PC-9 (cell line): ENCODE measurements at regions not wholly inside any gene's neighbourhood (a gene's known extent, or its start where the extent isn't known, plus 50 kb on each side); places are given as distances from the start of the nearest gene placed in this dataset.
"Not testable (repeated sequence)": the region's sequence is repeated elsewhere in the genome, so short reads cannot be mapped to it uniquely, and the experiment has no call there.

ENCODE experiments used
- BruUV-seq: library from RNA; stranded (reverse); fragments of 400-500 nt; replicated peaks from 2 replicates; lab custom pipeline; 2021; lab: Mats Ljungman, UMichigan
- CTCF ChIA-PET: fragments of 300-600 bp; sonication (Branson Sonifier 250); formaldehyde crosslinking; loops from one replicate; lab custom pipeline; 2022; ENCODE audit warnings: antibody characterized with exemption; lab: Charles Lee
- POLR2A ChIA-PET: fragments of 300-600 bp; sonication (Branson Sonifier 250); formaldehyde crosslinking; loops from one replicate; lab custom pipeline; 2022; ENCODE audit warnings: antibody characterized with exemption; ENCODE audit not compliant: unreplicated experiment; lab: Charles Lee
- DNase-seq, 2 experiments: peaks; one replicate each; pipeline versions ENCODE4 v3.0.0 to v3.0.0-alpha.2; 2015 to 2022; ENCODE audit warnings: mixed read lengths in 1 of 2
- H2AFZ ChIP-seq: fragments of 200-600 bp; sonication (generic); 2 replicates; pipeline ENCODE4 v1.8.1; 2017; ENCODE audit warnings: antibody characterized with exemption
- H3F3A ChIP-seq: fragments of 200-600 bp; sonication (generic); 2 replicates; pipeline ENCODE4 v1.8.1; 2017; ENCODE audit warnings: antibody characterized with exemption, mild to moderate bottlenecking, low read depth; ENCODE audit not compliant: insufficient read depth
- H3K27ac ChIP-seq: fragments of 200-600 bp; sonication (generic); 2 replicates; pipeline ENCODE4 v1.6.1; 2016; ENCODE audit warnings: mixed run types
- H3K27me3 ChIP-seq: fragments of 200-600 bp; sonication (generic); 2 replicates; pipeline ENCODE4 v1.6.1; 2016; ENCODE audit warnings: low read depth, mixed run types; ENCODE audit not compliant: insufficient read depth
- H3K36me3 ChIP-seq: fragments of 200-600 bp; sonication (generic); 2 replicates; pipeline ENCODE4 v1.6.1; 2016; ENCODE audit warnings: low read depth, mixed run types
- H3K4me1 ChIP-seq: fragments of 200-600 bp; sonication (generic); replicated peaks from 2 replicates; pipeline ENCODE4 v1.6.1; 2016; ENCODE audit warnings: mixed run types; ENCODE audit not compliant: insufficient read depth
- H3K4me2 ChIP-seq: fragments of 200-600 bp; sonication (generic); 2 replicates; pipeline ENCODE4 v1.6.1; 2017; ENCODE audit warnings: mixed run types
- H3K4me3 ChIP-seq: fragments of 200-600 bp; sonication (generic); 2 replicates; pipeline ENCODE4 v1.6.1; 2016; ENCODE audit warnings: mixed run types
- H3K79me2 ChIP-seq: fragments of 200-600 bp; sonication (generic); 2 replicates; pipeline ENCODE4 v1.6.1; 2017; ENCODE audit warnings: low read depth, mixed run types
- H3K9me2 ChIP-seq: fragments of 200-600 bp; sonication (generic); 2 replicates; pipeline ENCODE4 v1.8.1; 2017; ENCODE audit warnings: mild to moderate bottlenecking; ENCODE audit not compliant: insufficient read depth
- H3K9me3 ChIP-seq: fragments of 200-600 bp; sonication (generic); 2 replicates; pipeline ENCODE4 v1.8.1; 2016; ENCODE audit warnings: low read depth; ENCODE audit not compliant: insufficient read depth
- H4K20me1 ChIP-seq: fragments of 200-600 bp; sonication (generic); 2 replicates; pipeline ENCODE4 v1.8.1; 2017; ENCODE audit not compliant: insufficient read depth
- EZH2 ChIP-seq: fragments of 200-600 bp; sonication (generic); IDR thresholded peaks from 2 replicates; pipeline ENCODE4 v1.8.0; 2017; ENCODE audit warnings: antibody characterized with exemption, low read depth
- intact Hi-C: fragments of 100-400 bp; cut with micrococcal nuclease; formaldehyde crosslinking; loops from one replicate; pipeline ENCODE4 v1.10.0; 2022; ENCODE audit not compliant: unreplicated experiment
- TF ChIP-seq, protein P1 (sequence below): fragments of 200-600 bp; sonication (generic); conservative IDR thresholded peaks from 2 replicates; pipeline ENCODE4 v1.6.1; 2017; ENCODE audit warnings: mixed run types, antibody characterized with exemption, mild to moderate bottlenecking, moderate library complexity

DNA sequence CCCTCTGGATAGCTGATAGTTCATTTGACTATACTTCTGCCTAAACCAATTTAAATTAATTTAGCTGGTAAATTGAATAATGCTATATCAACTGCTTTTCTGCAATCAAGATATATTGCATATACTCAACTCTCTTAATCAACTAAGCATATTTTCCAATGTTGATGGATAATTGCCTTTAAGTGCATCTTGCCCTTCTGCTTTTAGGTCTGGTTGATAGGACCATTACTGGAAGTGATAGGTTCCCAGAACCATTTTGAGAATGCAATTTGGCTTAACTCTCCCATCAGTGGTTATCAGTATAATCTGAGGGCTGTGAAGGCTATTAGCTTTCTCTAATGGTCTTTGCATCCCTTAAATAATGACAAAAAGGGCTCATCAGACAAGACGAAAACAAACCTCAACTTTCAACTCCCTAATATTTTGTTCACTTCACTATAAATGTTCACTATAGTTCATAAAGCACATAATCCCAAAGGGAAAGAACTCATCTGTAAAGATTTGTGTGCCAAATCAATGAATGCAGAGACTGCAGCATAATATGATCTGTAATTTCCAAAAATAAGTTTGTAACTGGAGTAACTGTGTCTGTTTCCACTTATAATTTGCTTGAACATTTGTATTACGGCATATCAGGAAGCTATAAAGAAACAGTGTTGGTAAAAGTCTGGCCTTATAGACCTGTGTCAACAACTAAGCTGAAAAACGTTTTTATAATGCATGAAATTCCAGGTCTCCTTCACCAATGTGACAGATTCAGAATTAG lies 273.6 kb downstream of the FBXO8 start:
- Histone ChIP-seq H3K27ac (no peak overlapping the region), H3K36me3 (no peaks in the 10 kb centered on the region), H3K79me2 (no peaks in the 10 kb centered on the region), H4K20me1 (no peaks in the 10 kb centered on the region), H3K9me2 (no peaks in the 10 kb centered on the region), H3K9me3 (no peaks in the 10 kb centered on the region), H3K4me1 (no peaks in the 10 kb centered on the region), H3F3A (no peaks in the 10 kb centered on the region), H3K4me3 (no peak overlapping the region), H3K27me3 (no peaks in the 10 kb centered on the region), H3K4me2 (no peak overlapping the region), H2AFZ (no peak overlapping the region)
- no peak for DNase-seq
- BruUV-seq = no TSS peak
- ChIA-PET CTCF (no interaction called here), POLR2A (no interaction called here)
- intact Hi-C loops = no loop called here
- TF ChIP-seq EZH2 = no peak
- TF ChIP-seq, protein P1, sequence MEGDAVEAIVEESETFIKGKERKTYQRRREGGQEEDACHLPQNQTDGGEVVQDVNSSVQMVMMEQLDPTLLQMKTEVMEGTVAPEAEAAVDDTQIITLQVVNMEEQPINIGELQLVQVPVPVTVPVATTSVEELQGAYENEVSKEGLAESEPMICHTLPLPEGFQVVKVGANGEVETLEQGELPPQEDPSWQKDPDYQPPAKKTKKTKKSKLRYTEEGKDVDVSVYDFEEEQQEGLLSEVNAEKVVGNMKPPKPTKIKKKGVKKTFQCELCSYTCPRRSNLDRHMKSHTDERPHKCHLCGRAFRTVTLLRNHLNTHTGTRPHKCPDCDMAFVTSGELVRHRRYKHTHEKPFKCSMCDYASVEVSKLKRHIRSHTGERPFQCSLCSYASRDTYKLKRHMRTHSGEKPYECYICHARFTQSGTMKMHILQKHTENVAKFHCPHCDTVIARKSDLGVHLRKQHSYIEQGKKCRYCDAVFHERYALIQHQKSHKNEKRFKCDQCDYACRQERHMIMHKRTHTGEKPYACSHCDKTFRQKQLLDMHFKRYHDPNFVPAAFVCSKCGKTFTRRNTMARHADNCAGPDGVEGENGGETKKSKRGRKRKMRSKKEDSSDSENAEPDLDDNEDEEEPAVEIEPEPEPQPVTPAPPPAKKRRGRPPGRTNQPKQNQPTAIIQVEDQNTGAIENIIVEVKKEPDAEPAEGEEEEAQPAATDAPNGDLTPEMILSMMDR = no peak

DNA sequence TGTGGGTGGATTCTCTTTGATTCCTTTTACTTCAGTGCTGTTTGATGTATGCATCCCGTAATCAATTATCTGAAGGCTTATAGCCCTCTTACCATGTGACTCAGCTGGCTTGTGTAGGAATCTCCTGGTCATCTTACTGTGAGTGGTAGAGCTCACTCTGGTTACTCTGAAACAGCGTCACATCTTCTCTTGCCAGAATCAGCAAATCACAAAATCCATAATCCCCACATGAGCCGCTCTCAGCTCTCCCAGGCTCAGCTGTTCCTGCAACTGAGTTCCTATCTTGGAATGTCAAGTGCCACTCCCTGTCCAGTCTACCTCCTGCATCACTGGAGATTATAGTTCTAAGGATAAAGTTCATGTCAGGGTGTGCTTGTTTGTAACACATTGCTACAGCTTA lies 278.0 kb downstream of the FBXO8 start:
- H3K4me3 ChIP-seq = no peak overlapping the region
- H3K9me3 ChIP-seq = no peaks in the 10 kb centered on the region
- no peaks in the 10 kb centered on the region for H3K9me2 ChIP-seq
- no peak overlapping the region for H2AFZ ChIP-seq
- ChIA-PET CTCF (no interaction called here), POLR2A (no interaction called here)
- TF ChIP-seq, protein P1 = no peak
- no peak for TF ChIP-seq EZH2
- DNase-seq = no peak
- no peaks in the 10 kb centered on the region for H3K36me3 ChIP-seq
- H4K20me1 ChIP-seq = no peaks in the 10 kb centered on the region
- H3F3A ChIP-seq = no peaks in the 10 kb centered on the region
- no peaks in the 10 kb centered on the region for H3K27me3 ChIP-seq
- intact Hi-C loops = no loop called here
- no peak overlapping the region for H3K4me2 ChIP-seq
- no TSS peak for BruUV-seq
- no peak overlapping the region for H3K27ac ChIP-seq
- H3K4me1 ChIP-seq = no peaks in the 10 kb centered on the region
- H3K79me2 ChIP-seq = no peaks in the 10 kb centered on the region

DNA sequence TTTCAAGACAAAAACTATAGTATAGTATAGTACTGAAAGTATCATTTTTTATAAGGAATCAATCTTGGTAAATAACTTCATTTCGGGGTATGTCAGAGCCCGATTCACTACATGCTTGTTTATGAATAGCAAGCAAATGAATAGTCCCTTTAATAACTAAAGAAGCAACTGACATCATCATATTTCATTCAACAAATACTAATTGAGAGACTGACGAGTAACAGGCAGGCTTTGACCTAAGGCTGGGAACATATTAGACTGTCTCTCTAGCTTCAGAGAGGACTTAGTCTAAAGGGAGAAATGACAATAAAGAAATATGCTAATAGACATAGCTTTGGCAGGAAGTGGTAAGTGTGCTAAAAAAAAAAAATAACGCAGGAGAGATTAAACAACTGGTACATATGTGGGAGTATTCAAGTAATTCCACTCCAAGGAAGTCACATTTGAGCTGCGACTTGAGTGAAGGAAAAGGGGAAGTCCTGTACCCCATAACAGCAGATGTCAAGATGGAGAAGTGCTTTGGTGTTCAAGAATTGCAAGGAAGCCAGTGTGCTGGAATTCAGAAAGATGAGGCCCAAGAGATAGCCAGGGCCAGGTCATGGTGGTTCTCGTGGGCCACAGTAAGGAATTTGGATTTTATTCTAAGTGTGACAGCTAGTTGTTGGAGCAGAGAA lies 284.9 kb downstream of the FBXO8 start:
- CTCF ChIA-PET = no interaction called here
- TF ChIP-seq, protein P1 = no peak
- TF ChIP-seq EZH2 = no peak
- H3K9me2 ChIP-seq = no peaks in the 10 kb centered on the region
- DNase-seq = no peak
- H3K27ac ChIP-seq = no peak overlapping the region
- POLR2A ChIA-PET = no interaction called here
- no peak overlapping the region for H3K4me3 ChIP-seq
- H3K4me1 ChIP-seq = no peaks in the 10 kb centered on the region
- H3F3A ChIP-seq = no peaks in the 10 kb centered on the region
- H3K79me2 ChIP-seq = no peaks in the 10 kb centered on the region
- H2AFZ ChIP-seq = no peak overlapping the region
- H3K36me3 ChIP-seq = no peaks in the 10 kb centered on the region
- no peaks in the 10 kb centered on the region for H4K20me1 ChIP-seq
- H3K27me3 ChIP-seq = no peaks in the 10 kb centered on the region
- no peaks in the 10 kb centered on the region for H3K9me3 ChIP-seq
- intact Hi-C loops = no loop called here
- no peak overlapping the region for H3K4me2 ChIP-seq
- no TSS peak for BruUV-seq

DNA sequence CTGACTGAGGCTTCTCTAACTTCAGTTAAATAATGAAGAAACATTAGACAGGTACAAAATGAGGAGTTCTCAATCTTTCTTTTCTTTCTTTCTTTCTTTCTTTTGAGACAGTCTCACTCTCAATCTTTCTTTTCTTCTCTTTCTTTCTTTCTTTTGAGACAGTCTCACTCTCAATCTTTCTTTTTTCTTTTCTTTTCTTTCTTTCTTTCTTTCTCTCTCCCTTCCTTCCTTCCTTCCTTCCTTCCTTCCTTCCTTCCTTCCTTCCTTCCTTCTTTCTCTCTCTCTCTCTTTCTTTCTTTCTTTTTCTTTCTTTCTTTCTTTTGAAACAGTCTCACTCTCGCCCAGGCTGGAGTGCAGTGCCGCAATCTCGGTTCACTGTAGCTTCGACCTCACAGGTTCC lies 287.7 kb downstream of the FBXO8 start:
- BruUV-seq, H3F3A ChIP-seq, H3K27ac ChIP-seq, H3K27me3 ChIP-seq, DNase-seq, H3K9me2 ChIP-seq, H3K4me2 ChIP-seq, CTCF ChIA-PET, H4K20me1 ChIP-seq, H3K9me3 ChIP-seq, H3K36me3 ChIP-seq, POLR2A ChIA-PET, H3K4me1 ChIP-seq, H2AFZ ChIP-seq, H3K79me2 ChIP-seq, intact Hi-C loops, H3K4me3 ChIP-seq: not testable (repeated sequence)
